C4-2B (cell line): ENCODE measurements at regions not wholly inside any gene's neighbourhood (a gene's known extent, or its start where the extent isn't known, plus 50 kb on each side); places are given as distances from the start of the nearest gene placed in this dataset.

Experiments used
- CTCF ChIP-seq: fragments of 450-650 bp; conservative IDR thresholded peaks from 2 replicates; pipeline ENCODE4 v1.5.1; 2017; ENCODE audit warnings: mild to moderate bottlenecking
- ZFX ChIP-seq: fragments of 450-650 bp; IDR thresholded peaks from 2 replicates; pipeline ENCODE4 v1.6.1; 2017

GRCh38 chr2:105600037-105600442 lies 144.7 kb upstream of the NCK2 start:
- no peak for TF ChIP-seq CTCF
- no peak for TF ChIP-seq ZFX
